ENCODE measurements at regions not wholly inside any gene's neighbourhood (a gene's known extent, or its start where the extent isn't known, plus 50 kb on each side); places are given as distances from the start of the nearest gene placed in this dataset.

DNA sequence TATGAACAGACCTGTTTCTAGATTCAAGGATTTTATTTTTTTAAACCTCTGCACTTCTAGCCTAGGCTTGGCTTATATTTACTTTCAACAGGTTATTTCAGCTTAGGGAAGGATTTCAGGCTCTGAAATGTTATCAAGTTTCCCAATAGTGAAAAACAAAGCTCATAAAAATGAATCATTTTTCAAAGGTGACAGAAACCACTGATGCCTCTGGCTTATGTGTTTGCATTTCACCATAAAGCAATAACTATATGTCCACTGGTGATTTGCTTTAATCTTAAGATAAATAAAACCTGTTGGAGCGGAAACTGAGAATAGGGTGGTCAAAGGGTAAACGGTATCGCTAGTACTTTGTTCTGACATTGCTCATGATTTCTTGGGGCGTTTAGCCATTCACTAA lies 141.2 kb upstream of the LRIG1 start:
- Histone ChIP-seq H4K20me1 (ENCODE audit: insufficient read depth) (no peaks in the 10 kb centered on the region), H3K9ac (ENCODE audit: low read length) (no peak overlapping the region), H3K4me1 (ENCODE audit: control insufficient read depth in 1 of 2, insufficient read depth in 2 of 2, low read length in 2 of 2) (no peaks in the 10 kb centered on the region), H3K9me2 (ENCODE audit: insufficient read depth) (no peaks in the 10 kb centered on the region), H3K27ac (ENCODE audit: low read depth, low read length) (no peak overlapping the region), H3K36me3 (ENCODE audit: control insufficient read depth in 1 of 2, insufficient read depth in 2 of 2, low read length in 2 of 2) (no peaks in the 10 kb centered on the region), H3K27me3 (ENCODE audit: insufficient read depth, low read length) (no peaks in the 10 kb centered on the region), H3K79me2 (ENCODE audit: insufficient read depth, low read length) (no peaks in the 10 kb centered on the region), H2AFZ (ENCODE audit: low read depth, low read length, poor library complexity, severe bottlenecking) (no peak overlapping the region), H3K9me3 (ENCODE audit: control insufficient read depth in 1 of 2, insufficient read depth in 1 of 2, low read depth in 1 of 2, low read length in 2 of 2) (0 out of 4 replicates have a peak, but pooled peaks cover 0 to 3% of the 10 kb centered on the region in 2 experiments), H3K4me2 (ENCODE audit: low read length) (no peak overlapping the region), H3K4me3 (replicated peaks in 1 of 2; ENCODE audit: low read depth in 1 of 2, low read length in 2 of 2) (no peak overlapping the region)
- intact Hi-C loops (cut with micrococcal nuclease): no loop called here
- BruUV-seq (replicated peaks): no TSS peak
- DNase-seq (ENCODE audit: low read depth, low spot score): no peak
- TF ChIP-seq SP1 (IDR thresholded peaks at IDR 0.05; ENCODE audit: low read depth) (no peak), TCF7L2 (IDR thresholded peaks at IDR 0.05; ENCODE audit: borderline replicate concordance, extremely low read depth, insufficient read depth, insufficient read length) (no peak), POLR2AphosphoS5 (IDR thresholded peaks at IDR 0.05; ENCODE audit: low read depth, low read length) (no peak), EZH2phosphoT487 (IDR thresholded peaks at IDR 0.05; ENCODE audit: borderline replicate concordance) (no peak), YY1 (IDR thresholded peaks at IDR 0.05; ENCODE audit: extremely low read depth, insufficient replicate concordance, low read depth, low read length) (no peak), FOSL1 (IDR thresholded peaks at IDR 0.05; ENCODE audit: low read depth) (no peak)
- TF ChIP-seq, protein P1, sequence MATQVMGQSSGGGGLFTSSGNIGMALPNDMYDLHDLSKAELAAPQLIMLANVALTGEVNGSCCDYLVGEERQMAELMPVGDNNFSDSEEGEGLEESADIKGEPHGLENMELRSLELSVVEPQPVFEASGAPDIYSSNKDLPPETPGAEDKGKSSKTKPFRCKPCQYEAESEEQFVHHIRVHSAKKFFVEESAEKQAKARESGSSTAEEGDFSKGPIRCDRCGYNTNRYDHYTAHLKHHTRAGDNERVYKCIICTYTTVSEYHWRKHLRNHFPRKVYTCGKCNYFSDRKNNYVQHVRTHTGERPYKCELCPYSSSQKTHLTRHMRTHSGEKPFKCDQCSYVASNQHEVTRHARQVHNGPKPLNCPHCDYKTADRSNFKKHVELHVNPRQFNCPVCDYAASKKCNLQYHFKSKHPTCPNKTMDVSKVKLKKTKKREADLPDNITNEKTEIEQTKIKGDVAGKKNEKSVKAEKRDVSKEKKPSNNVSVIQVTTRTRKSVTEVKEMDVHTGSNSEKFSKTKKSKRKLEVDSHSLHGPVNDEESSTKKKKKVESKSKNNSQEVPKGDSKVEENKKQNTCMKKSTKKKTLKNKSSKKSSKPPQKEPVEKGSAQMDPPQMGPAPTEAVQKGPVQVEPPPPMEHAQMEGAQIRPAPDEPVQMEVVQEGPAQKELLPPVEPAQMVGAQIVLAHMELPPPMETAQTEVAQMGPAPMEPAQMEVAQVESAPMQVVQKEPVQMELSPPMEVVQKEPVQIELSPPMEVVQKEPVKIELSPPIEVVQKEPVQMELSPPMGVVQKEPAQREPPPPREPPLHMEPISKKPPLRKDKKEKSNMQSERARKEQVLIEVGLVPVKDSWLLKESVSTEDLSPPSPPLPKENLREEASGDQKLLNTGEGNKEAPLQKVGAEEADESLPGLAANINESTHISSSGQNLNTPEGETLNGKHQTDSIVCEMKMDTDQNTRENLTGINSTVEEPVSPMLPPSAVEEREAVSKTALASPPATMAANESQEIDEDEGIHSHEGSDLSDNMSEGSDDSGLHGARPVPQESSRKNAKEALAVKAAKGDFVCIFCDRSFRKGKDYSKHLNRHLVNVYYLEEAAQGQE (IDR thresholded peaks at IDR 0.05; ENCODE audit: low read depth): no peak
- ChIA-PET RAD21 (ENCODE audit: low non-redundant PET in 1 of 2, low total read pairs in 2 of 2, uncharacterized antibody in 2 of 2, unreplicated experiment in 2 of 2) (no interaction called here), POLR2A (no interaction called here), CTCF (no interaction called here)
- no peak for ATAC-seq

Data from HCT116 (cell line).